Stimulated activated CD4-positive, alpha-beta T cell treated with anti-CD3 and anti-CD28 coated beads, Interleukin-12 subunit alpha, Interleukin-12 subunit beta, amount 100 ng/mL, for 4 hours (primary cell): ENCODE measurements at regions not wholly inside any gene's neighbourhood (a gene's known extent, or its start where the extent isn't known, plus 50 kb on each side); places are given as distances from the start of the nearest gene placed in this dataset.

Experiments
- DNase-seq: peaks from one replicate; pipeline ENCODE4 v3.0.0-alpha.2; 2020

- DNase-seq = no peak
These were observed 157.6 kb upstream of the PLXNA4 start for GRCh38 chr7:132733860-132734259.

GRCh38 chr7:132732321-132732865 lies 156.1 kb upstream of the PLXNA4 start:
- DNase-seq = no peak

GRCh38 chr7:132730105-132730504 lies 153.8 kb upstream of the PLXNA4 start:
- DNase-seq = no peak

GRCh38 chr7:132723506-132724081 lies 147.3 kb upstream of the PLXNA4 start:
- DNase-seq = no peak

GRCh38 chr7:132720835-132721234 lies 144.6 kb upstream of the PLXNA4 start:
- DNase-seq = no peak

- DNase-seq = no peak
These were observed 137.6 kb upstream of the PLXNA4 start for GRCh38 chr7:132713893-132714292.

GRCh38 chr7:132709971-132710567 lies 133.8 kb upstream of the PLXNA4 start:
- peak; percentile 3 for DNase-seq

GRCh38 chr7:132708470-132708869 lies 132.2 kb upstream of the PLXNA4 start:
- no peak for DNase-seq

GRCh38 chr7:132705146-132705545 lies 128.9 kb upstream of the PLXNA4 start:
- no peak for DNase-seq

- no peak for DNase-seq
These were observed 127.5 kb upstream of the PLXNA4 start for GRCh38 chr7:132703742-132704141.

- DNase-seq = no peak
These were observed 120.7 kb upstream of the PLXNA4 start for GRCh38 chr7:132697003-132697402.

GRCh38 chr7:132696332-132696731 lies 120.1 kb upstream of the PLXNA4 start:
- DNase-seq = no peak

- DNase-seq = no peak
These were observed 114.9 kb upstream of the PLXNA4 start for GRCh38 chr7:132691201-132691600.

GRCh38 chr7:132690174-132690573 lies 113.9 kb upstream of the PLXNA4 start:
- no peak for DNase-seq

GRCh38 chr7:132687981-132688383 lies 111.7 kb upstream of the PLXNA4 start:
- no peak for DNase-seq

GRCh38 chr7:132687016-132687415 lies 110.7 kb upstream of the PLXNA4 start:
- no peak for DNase-seq

- DNase-seq = no peak
These were observed 109.0 kb upstream of the PLXNA4 start for GRCh38 chr7:132685277-132685676.

- DNase-seq = no peak
These were observed 107.8 kb upstream of the PLXNA4 start for GRCh38 chr7:132683896-132684690.

- no peak for DNase-seq
These were observed 105.7 kb upstream of the PLXNA4 start for GRCh38 chr7:132681951-132682350.

- no peak for DNase-seq
These were observed 104.3 kb upstream of the PLXNA4 start for GRCh38 chr7:132680590-132680989.

GRCh38 chr7:132678656-132679055 lies 102.4 kb upstream of the PLXNA4 start:
- DNase-seq = no peak

- no peak for DNase-seq
These were observed 101.6 kb upstream of the PLXNA4 start for GRCh38 chr7:132677918-132678317.

- no peak for DNase-seq
These were observed 96.1 kb upstream of the PLXNA4 start for GRCh38 chr7:132672200-132672990.
